ENCODE measurements at regions not wholly inside any gene's neighbourhood (a gene's known extent, or its start where the extent isn't known, plus 50 kb on each side); places are given as distances from the start of the nearest gene placed in this dataset.

GRCh38 chr3:177594096-177594495, 396.8 kb upstream of the TBL1XR1 start:
- H4K20me1 ChIP-seq (ENCODE audit: insufficient read depth) = no peaks in the 10 kb centered on the region
- H3K79me2 ChIP-seq (replicated peaks; ENCODE audit: insufficient read depth, low read length) = no peaks in the 10 kb centered on the region
- H3K27ac ChIP-seq (ENCODE audit: low read length) = no peak overlapping the region

GRCh38 chr3:177595530-177596188, 398.4 kb upstream of the TBL1XR1 start:
- no peaks in the 10 kb centered on the region for H3K9me3 ChIP-seq (ENCODE audit: low read length)
- H3K9ac ChIP-seq (ENCODE audit: low read length) = no peak overlapping the region
- no peaks in the 10 kb centered on the region for H3K79me2 ChIP-seq (replicated peaks; ENCODE audit: insufficient read depth, low read length)
- no peaks in the 10 kb centered on the region for H4K20me1 ChIP-seq (ENCODE audit: insufficient read depth)
- no peaks in the 10 kb centered on the region for H3K27me3 ChIP-seq (ENCODE audit: insufficient read depth, low read depth, low read length)
- no peak overlapping the region for H3K4me2 ChIP-seq (ENCODE audit: low read length)
- no peak overlapping the region for H2AFZ ChIP-seq (ENCODE audit: low read depth, low read length)
- no peak overlapping the region for H3K4me3 ChIP-seq (ENCODE audit: low read length)
- no peaks in the 10 kb centered on the region for H3F3A ChIP-seq (ENCODE audit: insufficient read depth, low read length, poor library complexity, severe bottlenecking)
- no peak overlapping the region for H3K27ac ChIP-seq (ENCODE audit: low read length)
- TF ChIP-seq REST (IDR thresholded peaks at IDR 0.05; ENCODE audit: borderline replicate concordance) = no peak
- no peaks in the 10 kb centered on the region for H3K36me3 ChIP-seq (ENCODE audit: insufficient read depth, low read length)
- no peaks in the 10 kb centered on the region for H3K9me2 ChIP-seq (ENCODE audit: insufficient read depth, low read length)

More at GRCh38 chr3:177594096-177594495, 396.8 kb upstream of the TBL1XR1 start:
- Histone ChIP-seq H3F3A (ENCODE audit: insufficient read depth, low read length, poor library complexity, severe bottlenecking) (no peaks in the 10 kb centered on the region), H3K4me2 (ENCODE audit: low read length) (no peak overlapping the region), H3K9me2 (ENCODE audit: insufficient read depth, low read length) (no peaks in the 10 kb centered on the region), H3K4me3 (ENCODE audit: low read length) (no peak overlapping the region), H3K27me3 (ENCODE audit: insufficient read depth, low read depth, low read length) (no peaks in the 10 kb centered on the region), H3K9me3 (ENCODE audit: low read length) (no peaks in the 10 kb centered on the region), H3K36me3 (ENCODE audit: insufficient read depth, low read length) (no peaks in the 10 kb centered on the region), H2AFZ (ENCODE audit: low read depth, low read length) (no peak overlapping the region), H3K9ac (ENCODE audit: low read length) (no peak overlapping the region)
- no peak for TF ChIP-seq CTCF (IDR thresholded peaks at IDR 0.05; ENCODE audit: poor library complexity, severe bottlenecking)
- TF ChIP-seq RAD21 (conservative IDR thresholded peaks at IDR 0.05) = no peak
- no peak for TF ChIP-seq EP300 (conservative IDR thresholded peaks at IDR 0.05; ENCODE audit: poor library complexity, severe bottlenecking)
- TF ChIP-seq MXI1 (conservative IDR thresholded peaks at IDR 0.05; ENCODE audit: poor library complexity, severe bottlenecking) = no peak
- TF ChIP-seq POLR2AphosphoS5 (IDR thresholded peaks at IDR 0.05) = no peak
- no peak for TF ChIP-seq EZH2 (IDR thresholded peaks at IDR 0.05; ENCODE audit: borderline replicate concordance, insufficient read depth, low read length, poor library complexity, severe bottlenecking)
- no peak for TF ChIP-seq REST (IDR thresholded peaks at IDR 0.05; ENCODE audit: borderline replicate concordance)
- TF ChIP-seq TAF1 (IDR thresholded peaks at IDR 0.05; ENCODE audit: low read depth) = no peak
- TF ChIP-seq SMC3 (conservative IDR thresholded peaks at IDR 0.05; ENCODE audit: poor library complexity) = no peak

Measured in neural cell (in vitro differentiated cells).